Smooth muscle cell of the brain vasculature (primary cell): ENCODE measurements at regions not wholly inside any gene's neighbourhood (a gene's known extent, or its start where the extent isn't known, plus 50 kb on each side); places are given as distances from the start of the nearest gene placed in this dataset.

ENCODE experiments used
- DNase-seq: peaks from one replicate; pipeline ENCODE4 v3.0.0-alpha.2; 2012; ENCODE audit warnings: low read depth, low spot score

- no peak for DNase-seq
Observed at GRCh38 chr13:106899442-106899841, 331.5 kb upstream of the ARGLU1 start.

GRCh38 chr13:106898231-106898630 is 330.3 kb upstream of the ARGLU1 start:
- DNase-seq = no peak

GRCh38 chr13:106888148-106888547 is 320.2 kb upstream of the ARGLU1 start:
- no peak for DNase-seq

- no peak for DNase-seq
Observed at GRCh38 chr13:106887686-106888085, 319.7 kb upstream of the ARGLU1 start.

- DNase-seq = no peak
Observed at GRCh38 chr13:106883976-106884375, 316.0 kb upstream of the ARGLU1 start.

GRCh38 chr13:106882246-106882645 is 314.3 kb upstream of the ARGLU1 start:
- no peak for DNase-seq

- no peak for DNase-seq
Observed at GRCh38 chr13:106879806-106880205, 311.9 kb upstream of the ARGLU1 start.

- DNase-seq = no peak
Observed at GRCh38 chr13:106874323-106874722, 306.4 kb upstream of the ARGLU1 start.

- DNase-seq = no peak
Observed at GRCh38 chr13:106873810-106874209, 305.9 kb upstream of the ARGLU1 start.

- no peak for DNase-seq
Observed at GRCh38 chr13:106867249-106867648, 299.3 kb upstream of the ARGLU1 start.

- no peak for DNase-seq
Observed at GRCh38 chr13:106865716-106866440, 297.9 kb upstream of the ARGLU1 start.

- no peak for DNase-seq
Observed at GRCh38 chr13:106859533-106859904, 291.6 kb upstream of the ARGLU1 start.

- no peak for DNase-seq
Observed at GRCh38 chr13:106858903-106859532, 291.1 kb upstream of the ARGLU1 start.

- DNase-seq = no peak
Observed at GRCh38 chr13:106852436-106852835, 284.5 kb upstream of the ARGLU1 start.

GRCh38 chr13:106850973-106851650 is 283.2 kb upstream of the ARGLU1 start:
- no peak for DNase-seq

- no peak for DNase-seq
Observed at GRCh38 chr13:106846571-106847448, 278.9 kb upstream of the ARGLU1 start.

GRCh38 chr13:106836186-106836802 is 268.4 kb upstream of the ARGLU1 start:
- no peak for DNase-seq

GRCh38 chr13:106835477-106835876 is 267.5 kb upstream of the ARGLU1 start:
- no peak for DNase-seq

GRCh38 chr13:106821979-106822378 is 254.0 kb upstream of the ARGLU1 start:
- no peak for DNase-seq

- DNase-seq = no peak
Observed at GRCh38 chr13:106819413-106820180, 251.7 kb upstream of the ARGLU1 start.

- no peak for DNase-seq
Observed at GRCh38 chr13:106818971-106819370, 251.0 kb upstream of the ARGLU1 start.
